Activated CD8-positive, alpha-beta memory T cell treated with anti-CD3 and anti-CD28 coated beads for 48 hours (primary cell): ENCODE measurements at regions not wholly inside any gene's neighbourhood (a gene's known extent, or its start where the extent isn't known, plus 50 kb on each side); places are given as distances from the start of the nearest gene placed in this dataset.
A peak's percentile ranks its signal among the peaks of the same experiment; 100 is the strongest.

Source experiments
- DNase-seq, 3 experiments: peaks; one replicate each; pipeline ENCODE4 v3.0.0-alpha.2; 2020; ENCODE audit warnings: low read depth in 2 of 3, low spot score in 2 of 3

DNA sequence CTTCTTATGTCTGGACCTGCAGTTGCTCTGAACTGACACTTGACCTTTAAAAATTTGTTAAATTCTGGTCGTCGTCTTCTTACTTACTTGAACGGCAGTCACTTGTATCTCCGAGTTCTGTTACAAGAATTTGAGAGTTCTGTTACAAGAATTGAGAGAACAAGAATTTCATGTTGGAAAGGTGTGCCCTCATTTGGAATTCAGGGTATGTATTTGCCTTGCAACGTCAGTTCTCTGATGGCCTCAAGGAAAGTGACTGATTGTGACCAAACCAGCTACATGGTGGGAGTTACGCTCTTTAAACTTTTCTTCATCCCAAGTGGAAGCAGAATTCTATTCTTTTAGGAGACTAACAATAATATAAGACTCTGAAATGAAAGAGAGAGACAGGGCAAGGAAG is 320.0 kb upstream of the TRIB2 start:
- DNase-seq, result no peak

DNA sequence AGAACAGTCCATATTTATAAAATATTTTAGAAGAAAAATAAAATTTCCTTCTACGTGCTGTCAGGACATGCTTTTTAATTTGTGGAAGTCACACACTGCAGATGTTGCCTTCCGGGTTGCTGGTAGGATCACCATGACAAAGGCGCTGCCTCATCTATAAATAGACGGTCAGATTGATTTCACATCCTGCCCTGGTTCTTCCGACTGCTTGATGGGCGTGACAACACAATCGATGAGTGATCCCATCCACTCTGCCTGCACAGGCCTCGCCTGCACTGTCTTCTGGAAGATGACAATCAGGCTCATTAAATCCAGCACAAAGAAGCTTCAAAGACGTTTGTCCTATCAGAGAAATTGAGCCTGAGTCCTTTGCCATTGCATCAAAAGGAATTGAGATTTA is 318.9 kb upstream of the TRIB2 start:
- DNase-seq, result no peak

DNA sequence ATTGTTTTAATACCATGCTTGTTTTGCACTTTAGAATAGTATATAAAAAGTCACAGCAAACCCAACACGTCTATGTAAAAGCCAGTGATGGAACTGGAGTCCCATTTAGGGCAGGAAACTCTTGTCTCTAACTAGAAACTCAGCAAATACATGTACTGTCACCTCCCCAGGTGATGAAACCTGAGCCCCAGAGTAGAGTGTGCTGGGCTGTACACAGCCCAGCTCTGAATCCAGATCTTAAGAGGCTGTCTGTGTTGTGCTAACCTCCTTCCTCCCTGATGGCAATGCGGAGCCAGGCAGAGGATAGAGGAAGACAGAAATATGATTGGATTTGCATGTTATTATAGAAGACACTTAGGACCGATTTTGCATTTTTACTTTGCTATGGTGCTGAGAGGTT is 317.5 kb upstream of the TRIB2 start:
- no peak for DNase-seq

DNA sequence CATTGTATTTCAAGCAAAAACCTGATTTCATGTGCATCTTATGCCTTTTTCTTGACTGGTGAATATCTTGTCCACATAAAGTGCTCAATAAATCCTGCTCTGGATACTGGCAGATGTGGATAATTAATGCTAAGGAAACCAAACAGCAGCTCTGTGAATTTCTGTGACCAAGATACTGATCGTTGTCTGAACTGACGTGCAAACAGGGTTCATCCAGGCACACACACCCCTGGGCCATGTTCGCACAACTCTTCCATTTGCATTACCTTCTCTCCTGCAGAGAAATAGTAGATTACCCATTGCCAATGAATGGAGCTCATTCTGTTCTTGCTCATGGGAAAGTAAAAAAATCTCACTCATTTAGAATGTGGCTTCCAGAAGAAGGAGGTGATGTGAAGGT is 316.2 kb upstream of the TRIB2 start:
- no peak for DNase-seq

DNA sequence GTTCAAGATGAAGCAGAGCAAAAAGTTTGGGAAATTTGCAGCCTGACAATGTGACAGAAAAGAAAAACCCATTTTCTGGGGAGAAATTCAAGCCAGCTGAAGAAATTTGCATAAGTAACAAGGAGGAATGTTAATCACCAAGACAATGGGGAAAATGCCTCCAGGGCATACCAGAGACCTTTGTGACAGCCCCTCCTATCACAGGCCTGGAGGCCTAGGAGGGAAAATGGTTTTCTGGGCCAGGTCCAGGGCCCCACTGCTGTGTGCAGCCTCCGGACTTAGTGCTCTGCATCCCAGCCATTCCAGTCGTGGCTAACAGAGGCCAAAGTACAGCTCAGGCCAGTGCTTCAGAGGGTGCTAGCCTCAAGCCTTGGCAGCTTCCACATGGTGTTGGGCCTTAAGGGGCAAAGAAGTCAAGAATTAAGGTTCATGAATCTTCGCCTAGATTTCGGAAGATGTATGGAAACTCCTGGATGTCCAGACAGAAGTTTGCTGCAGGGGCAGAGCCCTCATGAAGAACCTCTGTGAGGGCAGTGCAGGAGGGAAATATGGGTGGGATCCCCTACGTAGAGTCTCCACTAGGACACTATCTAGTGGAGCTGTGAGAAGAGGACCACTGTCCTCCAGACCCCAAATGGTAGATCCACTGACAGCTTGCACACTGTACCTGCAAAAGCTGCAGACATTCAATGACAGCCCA is 314.1 kb upstream of the TRIB2 start:
- no peak for DNase-seq

DNA sequence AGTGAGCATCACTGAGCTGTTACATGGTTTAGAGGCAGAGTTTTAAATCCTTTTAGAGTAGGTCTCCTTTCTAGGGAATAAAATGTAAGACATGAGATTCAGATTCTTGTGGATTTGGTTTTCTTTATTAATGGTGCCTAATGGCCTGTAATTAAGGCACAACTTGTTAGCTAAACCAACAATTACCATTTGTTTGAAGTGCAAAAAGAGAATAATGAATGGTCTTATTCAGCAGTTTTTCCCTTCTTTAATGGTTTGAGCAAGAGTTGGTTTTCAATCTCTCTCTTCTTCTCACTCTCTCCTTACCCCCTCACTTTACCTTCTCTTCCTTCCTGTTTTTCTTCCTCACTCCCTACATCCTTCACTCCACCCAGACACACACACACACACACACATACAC is 312.2 kb upstream of the TRIB2 start:
- DNase-seq, result no peak

DNA sequence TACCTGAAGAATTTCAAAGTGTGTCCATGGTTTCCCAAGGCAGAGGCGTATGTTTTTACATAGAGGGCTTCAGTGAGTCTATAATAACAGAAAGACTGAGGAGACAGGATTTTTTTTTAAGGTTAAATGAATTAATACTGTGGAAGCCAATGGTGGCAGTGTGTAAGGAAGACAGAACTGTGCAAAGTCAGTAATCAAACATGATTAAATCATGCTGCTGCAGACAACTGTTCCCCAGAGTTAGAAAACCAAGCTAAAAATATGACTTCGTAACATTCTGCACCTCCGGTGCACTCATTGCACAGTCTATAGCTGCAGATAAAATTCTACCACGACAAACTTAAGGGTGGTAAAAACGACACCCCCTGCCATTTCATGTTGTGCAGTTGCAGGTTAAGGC is 309.6 kb upstream of the TRIB2 start:
- DNase-seq, result no peak

DNA sequence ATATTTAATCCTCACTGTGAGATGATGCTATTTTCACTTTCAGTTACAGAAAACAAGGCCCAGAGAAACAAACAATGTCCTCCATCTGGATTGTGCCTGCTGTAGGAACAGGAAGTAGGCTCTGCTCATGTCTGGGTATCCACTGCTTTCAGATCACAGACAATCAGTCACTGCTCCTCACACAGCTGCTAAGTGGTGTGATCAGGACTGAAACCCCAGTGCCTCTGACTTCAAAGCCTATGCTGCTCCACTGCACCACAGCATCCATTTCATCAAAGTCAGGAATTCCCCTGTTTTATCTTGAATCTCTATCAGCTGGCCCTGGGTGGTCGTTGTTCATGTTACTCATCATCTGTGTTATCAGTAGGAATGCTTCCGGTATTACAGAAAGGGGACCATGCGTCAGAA is 303.8 kb upstream of the TRIB2 start:
- DNase-seq, result no peak

DNA sequence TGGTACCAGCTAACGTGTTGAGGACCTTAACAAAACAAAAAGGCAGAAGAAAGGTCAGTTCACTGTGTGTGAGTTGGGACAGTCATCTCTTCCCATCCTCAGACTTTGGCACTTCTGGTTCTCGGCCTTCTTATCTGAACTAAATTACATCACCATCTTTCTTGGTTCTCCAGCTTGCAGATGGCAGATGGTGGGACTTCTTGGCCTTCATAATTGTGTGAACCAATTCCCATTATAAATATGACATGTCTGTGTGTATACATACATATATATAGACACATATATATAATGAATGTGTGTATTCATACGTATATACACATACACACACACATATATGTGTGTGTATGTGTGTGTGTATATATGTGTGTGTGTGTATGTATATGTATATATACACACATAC is 301.2 kb upstream of the TRIB2 start:
- DNase-seq, result no peak

DNA sequence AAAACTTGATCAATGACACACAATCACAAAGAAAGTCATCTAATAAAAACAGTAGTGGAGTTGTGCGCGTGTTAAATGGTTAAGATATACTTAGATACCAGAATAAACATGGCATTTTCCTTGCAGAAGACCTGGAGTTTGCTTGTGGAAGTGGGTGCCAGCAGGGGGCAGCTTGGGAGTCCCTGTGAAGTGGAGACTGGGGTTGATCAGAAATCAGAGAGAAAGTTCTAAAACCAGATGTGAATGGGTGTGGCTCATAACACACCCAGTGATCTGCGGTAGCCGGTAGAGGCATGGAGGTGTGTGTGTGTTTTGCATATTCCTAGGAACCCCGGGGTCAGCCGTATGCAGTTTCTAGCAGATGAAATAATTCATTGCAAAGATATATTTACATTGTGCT is 300.1 kb upstream of the TRIB2 start:
- peak in 1 of 3 experiments; percentile 9 for DNase-seq

DNA sequence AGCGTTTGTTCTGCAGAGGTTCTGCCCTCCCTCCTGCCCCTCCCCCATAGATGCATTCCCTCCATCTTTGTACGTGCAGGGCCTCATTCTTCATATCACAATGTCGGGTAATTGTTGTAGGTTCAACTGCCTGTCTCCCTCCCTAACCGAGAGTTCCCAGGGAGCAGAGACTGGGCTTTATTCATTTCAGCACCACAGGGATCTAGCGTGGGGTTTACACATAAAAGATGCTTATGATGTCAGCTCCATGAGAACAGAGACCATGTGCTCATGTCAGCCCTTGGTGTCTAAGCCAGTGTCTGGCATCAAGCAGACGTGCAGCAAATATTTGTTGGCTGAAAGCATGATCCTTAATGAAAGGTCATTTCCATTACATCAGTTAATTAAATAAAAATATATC is 298.9 kb upstream of the TRIB2 start:
- no peak for DNase-seq

DNA sequence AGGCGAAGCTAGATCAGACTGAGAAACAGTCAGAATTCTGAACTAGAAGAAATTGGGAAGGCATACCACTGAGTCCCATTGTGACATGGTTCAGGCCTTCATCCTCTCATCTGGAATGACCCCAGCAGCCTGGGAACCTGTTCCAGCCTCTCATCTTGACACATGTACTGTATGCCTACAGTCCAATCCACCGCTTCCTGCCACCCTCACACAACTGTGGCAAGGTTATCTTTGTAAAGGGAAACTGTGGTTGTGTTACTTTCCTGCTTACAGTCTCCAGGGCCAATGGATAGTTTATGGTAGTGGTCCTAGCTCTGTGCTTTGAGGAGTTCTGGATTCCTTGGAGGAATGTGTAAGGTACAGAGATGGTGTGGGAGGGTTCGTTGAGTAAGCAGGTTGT is 296.9 kb upstream of the TRIB2 start:
- no peak for DNase-seq

DNA sequence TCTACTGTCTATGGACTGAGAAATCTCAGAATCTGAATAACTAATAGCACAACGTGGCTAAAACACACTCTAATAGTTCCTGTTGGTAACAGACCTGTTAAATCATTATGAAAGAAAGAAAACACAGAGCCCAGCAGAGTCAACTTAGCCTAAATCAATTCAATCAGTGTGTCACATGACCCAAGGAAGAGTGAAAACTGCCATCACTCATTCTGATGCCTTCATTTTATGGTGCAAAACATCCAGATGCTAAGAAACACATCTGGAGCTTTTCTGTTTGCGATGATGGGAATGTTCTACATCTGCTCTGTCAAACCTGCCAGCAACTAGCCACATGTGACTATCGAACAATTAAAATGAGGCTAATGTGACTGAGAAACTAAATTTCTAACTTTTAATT is 295.7 kb upstream of the TRIB2 start:
- no peak for DNase-seq

DNA sequence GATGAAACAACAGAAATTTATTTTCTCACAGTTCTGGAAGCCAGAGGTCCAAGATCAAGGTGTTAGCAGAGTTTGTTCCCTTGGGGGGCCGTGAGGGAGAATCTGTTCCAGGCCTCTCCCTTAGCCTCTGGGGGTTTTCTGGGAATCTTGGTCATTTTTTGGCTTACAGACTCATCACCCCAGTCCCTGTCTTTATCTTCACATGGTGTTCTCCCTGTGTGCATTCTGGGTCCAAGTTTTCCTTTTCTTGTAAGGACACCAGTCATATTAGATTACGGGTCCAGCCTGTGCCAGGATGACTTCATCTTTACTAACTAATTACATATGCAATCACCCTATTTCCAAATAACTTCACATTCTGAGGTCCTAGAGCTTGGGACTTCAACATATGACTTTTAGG is 292.5 kb upstream of the TRIB2 start:
- DNase-seq, result no peak

DNA sequence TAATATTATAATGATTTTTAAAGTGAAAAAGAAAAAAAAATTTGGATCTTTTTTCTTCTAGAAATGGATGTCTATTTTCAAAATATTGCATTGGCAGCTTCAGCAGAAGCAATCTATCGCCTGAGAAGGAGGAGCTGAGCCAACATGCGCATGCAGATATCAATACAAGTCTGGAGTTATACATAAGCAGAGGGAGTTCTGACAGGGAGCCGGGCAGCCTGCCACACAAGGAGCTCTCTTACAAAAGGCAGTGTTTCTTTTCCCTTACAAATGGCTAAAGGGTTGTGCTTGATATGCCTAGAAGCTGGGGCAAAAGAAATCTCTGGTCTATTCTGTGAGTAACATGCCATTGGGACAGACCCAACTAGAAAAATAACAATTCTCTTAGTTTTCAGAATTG is 291.9 kb upstream of the TRIB2 start:
- DNase-seq, result no peak

DNA sequence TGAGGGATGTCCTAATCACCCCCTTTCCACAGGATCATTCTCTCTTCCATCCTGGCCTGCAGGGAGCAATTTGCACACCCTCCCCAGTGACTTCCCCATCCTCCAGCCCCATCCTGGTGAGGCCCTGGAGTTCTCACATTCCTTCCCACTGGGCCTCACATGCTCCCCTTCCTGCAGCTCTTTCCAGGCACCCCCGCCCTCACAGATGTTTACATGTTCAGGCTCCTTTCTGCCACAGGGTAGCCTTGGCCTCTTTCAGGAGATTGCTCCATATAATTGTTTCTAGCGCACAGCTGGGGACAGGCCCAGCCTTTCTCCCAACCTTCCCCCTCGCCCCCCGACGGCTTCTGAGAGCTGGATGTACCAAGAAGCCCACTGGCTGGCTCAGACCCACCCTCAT is 288.4 kb upstream of the TRIB2 start:
- DNase-seq, result no peak

DNA sequence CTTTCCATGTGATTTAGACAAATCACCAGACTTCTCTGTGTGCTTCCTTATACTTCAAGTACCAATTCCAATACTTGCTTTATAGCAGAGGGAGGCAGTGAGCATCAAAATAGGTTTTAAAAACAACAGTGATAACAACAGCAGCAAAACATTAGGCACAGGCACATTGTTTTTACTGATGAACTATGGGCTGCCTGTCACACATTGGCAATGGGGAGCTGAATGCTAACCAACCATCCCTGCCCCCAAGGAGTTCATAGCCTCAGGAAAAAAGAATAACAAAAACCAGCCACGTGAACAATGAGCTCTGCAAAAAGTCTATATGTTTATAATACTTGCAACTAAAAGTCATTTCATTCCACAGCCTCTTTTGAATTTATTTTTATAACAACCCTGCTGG is 287.9 kb upstream of the TRIB2 start:
- DNase-seq, result no peak

DNA sequence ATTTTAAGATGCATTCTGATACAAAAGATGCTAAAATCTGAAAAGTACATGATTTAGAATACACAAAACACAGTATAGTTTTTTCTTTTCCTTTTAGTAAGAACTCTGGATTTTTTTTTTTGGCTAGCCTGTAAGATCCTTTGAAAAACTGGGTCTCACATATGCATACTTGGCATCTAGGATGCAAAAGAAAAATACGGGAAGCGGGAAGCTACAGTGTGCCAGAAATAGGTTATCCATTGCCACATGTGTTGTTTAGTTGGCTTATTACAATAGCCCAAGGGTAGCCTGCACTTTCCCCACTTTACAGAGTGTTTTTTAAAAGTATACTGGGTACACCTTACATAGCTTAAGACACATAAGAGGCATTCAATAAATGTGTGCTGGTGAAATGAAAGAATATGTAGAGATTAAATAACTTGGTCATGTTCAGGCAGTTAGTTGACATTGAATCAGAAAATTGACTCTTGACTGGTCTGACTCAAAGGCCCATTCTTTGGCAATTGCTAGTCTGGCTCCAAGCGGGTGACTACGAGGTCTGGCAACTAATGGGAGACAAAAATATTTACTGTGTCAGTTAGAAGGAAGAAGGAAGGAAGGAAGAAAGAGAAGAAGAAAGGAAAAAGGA is 286.8 kb upstream of the TRIB2 start:
- DNase-seq, result no peak

DNA sequence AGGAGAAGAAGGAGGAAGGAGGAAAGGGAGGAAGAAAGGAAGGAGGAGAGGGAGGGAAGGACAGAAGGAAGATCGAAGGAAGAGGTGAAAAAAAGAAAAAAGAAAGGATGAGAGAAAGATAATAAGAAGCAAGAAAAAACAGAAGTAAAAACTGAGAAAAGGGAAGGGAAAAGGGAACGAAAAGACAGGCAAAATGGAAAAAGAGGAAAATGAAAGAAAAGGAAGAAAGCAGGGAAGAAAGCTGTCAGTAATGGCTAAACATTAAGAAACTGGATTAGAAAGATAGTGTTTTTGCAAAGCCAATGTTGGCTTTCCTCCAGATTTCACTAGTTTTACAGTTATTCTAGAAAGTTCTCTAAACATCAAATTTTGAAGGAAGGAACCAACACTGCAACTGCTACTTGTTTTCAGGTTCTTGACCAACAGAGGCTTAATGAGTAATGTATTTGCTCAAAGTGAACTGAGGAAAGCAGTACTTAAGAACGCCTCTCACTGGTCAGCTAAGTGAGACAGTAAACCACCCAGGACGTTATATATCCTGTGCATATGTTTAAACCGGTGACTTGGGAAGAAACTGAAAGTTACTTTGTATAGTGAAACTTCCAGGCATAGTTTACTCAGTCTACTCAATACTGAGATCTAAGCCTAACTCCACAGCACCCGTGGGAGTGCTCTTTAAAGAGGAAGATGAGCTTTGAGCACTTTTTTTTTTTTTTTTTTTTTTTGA is 286.2 kb upstream of the TRIB2 start:
- no peak for DNase-seq

DNA sequence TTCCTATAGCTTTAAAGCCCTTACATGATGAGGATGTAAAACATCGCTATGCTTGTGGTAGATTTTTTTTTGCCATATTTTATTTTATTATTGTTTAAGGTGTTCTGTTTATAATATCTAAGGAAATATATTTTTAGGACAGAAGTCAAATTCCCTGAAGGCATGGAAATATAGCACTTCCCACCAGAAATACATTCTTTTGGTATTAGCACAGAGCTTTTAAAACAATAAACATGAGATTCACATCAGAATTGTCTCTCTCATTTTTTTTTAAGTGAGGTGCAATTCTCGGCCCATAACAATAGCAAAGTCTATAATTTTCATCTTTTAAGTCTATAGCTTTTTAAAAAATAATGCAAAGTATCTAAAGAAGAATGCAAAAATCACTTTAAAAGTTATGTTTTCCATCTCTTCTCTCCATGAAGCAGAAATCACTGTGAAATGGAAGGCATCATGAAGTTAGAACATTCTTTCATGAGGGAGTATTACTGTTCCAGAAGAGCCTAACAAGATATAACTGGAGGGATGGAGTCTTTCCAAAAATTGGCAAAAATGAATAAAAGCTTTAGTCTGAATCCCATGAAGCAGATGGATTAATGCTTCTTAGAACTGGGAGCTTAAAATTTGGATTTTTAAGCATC is 283.6 kb upstream of the TRIB2 start:
- no peak for DNase-seq

DNA sequence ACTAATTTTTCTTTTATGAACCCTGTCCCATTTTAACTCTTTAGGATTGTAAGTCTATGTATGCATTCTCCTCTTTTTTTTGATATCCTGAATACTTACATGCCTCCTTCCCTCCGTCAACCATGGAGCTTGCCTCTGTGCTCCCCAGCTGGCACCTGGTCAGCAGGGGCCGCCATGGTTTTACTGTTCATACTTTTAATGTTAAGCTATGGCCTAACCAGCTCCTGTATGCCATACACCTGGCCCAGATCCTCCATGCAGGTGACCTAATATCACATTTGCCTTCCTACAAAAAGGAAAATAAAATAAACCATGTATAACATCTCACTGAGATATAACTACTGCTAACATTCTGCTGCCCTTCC is 283.1 kb upstream of the TRIB2 start:
- no peak for DNase-seq

DNA sequence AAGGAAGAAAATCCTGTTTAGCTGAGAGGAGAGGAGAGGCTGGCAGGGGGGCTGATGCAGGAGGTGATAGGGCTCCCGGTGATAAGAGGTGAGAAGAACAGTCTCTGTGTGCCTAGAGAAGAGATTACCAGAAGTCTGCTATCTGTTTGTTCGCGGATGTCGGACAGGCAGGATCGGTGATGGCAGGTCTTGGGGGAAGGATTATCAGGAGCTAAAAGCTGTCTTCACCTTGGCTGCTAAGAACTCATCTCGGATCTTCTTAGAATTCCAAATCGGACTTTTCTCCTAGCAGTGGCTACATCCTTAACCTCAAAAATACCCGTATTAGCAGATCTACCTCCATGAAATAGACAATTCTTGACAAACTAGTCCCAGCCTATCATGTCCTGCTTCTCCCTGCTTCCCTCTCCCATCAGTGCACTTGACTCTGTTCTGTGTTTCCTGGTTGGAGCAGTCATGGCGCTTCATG is 282.1 kb upstream of the TRIB2 start:
- no peak for DNase-seq
